ENCODE measurements at regions not wholly inside any gene's neighbourhood (a gene's known extent, or its start where the extent isn't known, plus 50 kb on each side); places are given as distances from the start of the nearest gene placed in this dataset.

DNA sequence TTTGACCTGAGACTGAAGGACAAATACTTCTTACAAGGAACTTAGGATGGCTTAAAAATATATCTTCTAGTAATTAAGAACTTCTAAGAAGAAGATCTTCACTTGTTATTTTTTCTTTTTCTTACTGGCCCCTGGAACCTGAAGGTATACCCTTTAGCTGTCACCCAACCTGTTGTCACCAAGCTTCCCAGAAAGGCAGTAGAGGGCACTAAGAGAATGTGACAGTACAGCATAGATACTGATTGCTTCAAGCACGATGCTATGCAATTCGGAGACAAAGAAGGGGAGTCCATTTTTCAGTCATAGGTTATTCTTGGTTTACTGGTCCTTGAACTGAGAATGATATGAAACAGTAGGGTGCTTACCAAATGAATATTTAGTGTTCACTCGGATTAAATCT, 208.3 kb upstream of the PCDH9 start:
- TF ChIP-seq, protein P1, sequence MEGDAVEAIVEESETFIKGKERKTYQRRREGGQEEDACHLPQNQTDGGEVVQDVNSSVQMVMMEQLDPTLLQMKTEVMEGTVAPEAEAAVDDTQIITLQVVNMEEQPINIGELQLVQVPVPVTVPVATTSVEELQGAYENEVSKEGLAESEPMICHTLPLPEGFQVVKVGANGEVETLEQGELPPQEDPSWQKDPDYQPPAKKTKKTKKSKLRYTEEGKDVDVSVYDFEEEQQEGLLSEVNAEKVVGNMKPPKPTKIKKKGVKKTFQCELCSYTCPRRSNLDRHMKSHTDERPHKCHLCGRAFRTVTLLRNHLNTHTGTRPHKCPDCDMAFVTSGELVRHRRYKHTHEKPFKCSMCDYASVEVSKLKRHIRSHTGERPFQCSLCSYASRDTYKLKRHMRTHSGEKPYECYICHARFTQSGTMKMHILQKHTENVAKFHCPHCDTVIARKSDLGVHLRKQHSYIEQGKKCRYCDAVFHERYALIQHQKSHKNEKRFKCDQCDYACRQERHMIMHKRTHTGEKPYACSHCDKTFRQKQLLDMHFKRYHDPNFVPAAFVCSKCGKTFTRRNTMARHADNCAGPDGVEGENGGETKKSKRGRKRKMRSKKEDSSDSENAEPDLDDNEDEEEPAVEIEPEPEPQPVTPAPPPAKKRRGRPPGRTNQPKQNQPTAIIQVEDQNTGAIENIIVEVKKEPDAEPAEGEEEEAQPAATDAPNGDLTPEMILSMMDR (IDR thresholded peaks at IDR 0.05), result no peak
- TF ChIP-seq POLR2A (IDR thresholded peaks at IDR 0.05), result no peak

Measured in transverse colon (tissue), 3 donors.